CD4-positive, alpha-beta memory T cell (primary cell): ENCODE measurements at regions not wholly inside any gene's neighbourhood (a gene's known extent, or its start where the extent isn't known, plus 50 kb on each side); places are given as distances from the start of the nearest gene placed in this dataset.
A peak's percentile ranks its signal among the peaks of the same experiment; 100 is the strongest.

ENCODE experiments used
- CTCF ChIA-PET: fragments of 350-600 bp; sonication (Branson Sonifier 250); formaldehyde crosslinking; loops from one replicate; lab custom pipeline; 2021; ENCODE audit warnings: inconsistent platforms; ENCODE audit not compliant: partially characterized antibody; lab: Charles Lee
- POLR2A ChIA-PET: fragments of 350-600 bp; sonication (Branson Sonifier 250); formaldehyde crosslinking; loops from one replicate; lab custom pipeline; 2021; ENCODE audit not compliant: partially characterized antibody; lab: Charles Lee
- DNase-seq, 5 donors: peaks; one replicate each; pipeline versions ENCODE4 v3.0.0 to v3.0.0-alpha.2; 2020 to 2022; ENCODE audit warnings: mixed read lengths in 1 of 5
- H3K27ac ChIP-seq: one replicate; pipeline ENCODE4 v1.7.0; 2013; ENCODE audit warnings: low read depth, low read length
- H3K27me3 ChIP-seq: 2 replicates; pipeline ENCODE4 v1.7.0; 2013; ENCODE audit warnings: mild to moderate bottlenecking, low read length, moderate library complexity; ENCODE audit not compliant: insufficient read depth
- H3K36me3 ChIP-seq: 2 replicates; pipeline ENCODE4 v1.7.0; 2013; ENCODE audit warnings: mild to moderate bottlenecking, low read length, moderate library complexity; ENCODE audit not compliant: insufficient read depth
- H3K4me1 ChIP-seq: 2 replicates; pipeline ENCODE4 v1.7.0; 2013; ENCODE audit warnings: mild to moderate bottlenecking, low read length, moderate library complexity; ENCODE audit not compliant: insufficient read depth
- H3K4me3 ChIP-seq, 2 donors: one replicate each; pipeline ENCODE4 v1.7.0; 2013; ENCODE audit warnings: low read length in 2 of 2, mild to moderate bottlenecking in 1 of 2
- H3K9me3 ChIP-seq, 2 donors: one replicate each; pipeline ENCODE4 v1.7.0; 2013; ENCODE audit warnings: low read length in 2 of 2, control low read depth in 1 of 2; ENCODE audit not compliant: control insufficient read depth in 1 of 2
- H3K27ac Mint-ChIP-seq, 7 donors: one replicate each; pipeline ENCODE4 v1.8.0; 2020 to 2021; ENCODE audit warnings: mixed read lengths in 7 of 7, mild to moderate bottlenecking in 6 of 7, inconsistent platforms in 3 of 7, moderate library complexity in 3 of 7
- H3K27me3 Mint-ChIP-seq, 2 donors: one replicate each; pipeline ENCODE4 v1.8.0; 2020 to 2021; ENCODE audit warnings: mixed read lengths in 2 of 2
- H3K36me3 Mint-ChIP-seq, 2 donors: one replicate each; pipeline ENCODE4 v1.8.0; 2020 to 2021; ENCODE audit warnings: mixed read lengths in 2 of 2, inconsistent platforms in 1 of 2, mild to moderate bottlenecking in 1 of 2
- H3K4me1 Mint-ChIP-seq, 4 donors: one replicate each; pipeline ENCODE4 v1.8.0; 2020 to 2021; ENCODE audit warnings: mixed read lengths in 4 of 4, mild to moderate bottlenecking in 1 of 4
- H3K4me3 Mint-ChIP-seq, 8 donors: one replicate each; pipeline ENCODE4 v1.8.0; 2020 to 2021; ENCODE audit warnings: mixed read lengths in 8 of 8, mild to moderate bottlenecking in 7 of 8, moderate library complexity in 6 of 8, inconsistent platforms in 3 of 8
- H3K9me3 Mint-ChIP-seq, 8 donors: one replicate each; pipeline ENCODE4 v1.8.0; 2020 to 2021; ENCODE audit warnings: mixed read lengths in 8 of 8, mild to moderate bottlenecking in 5 of 8, inconsistent platforms in 3 of 8, moderate library complexity in 1 of 8
- intact Hi-C: fragments of 100-400 bp; cut with micrococcal nuclease; formaldehyde crosslinking; loops from one replicate; pipeline ENCODE4 v1.15.1; 2023

DNA sequence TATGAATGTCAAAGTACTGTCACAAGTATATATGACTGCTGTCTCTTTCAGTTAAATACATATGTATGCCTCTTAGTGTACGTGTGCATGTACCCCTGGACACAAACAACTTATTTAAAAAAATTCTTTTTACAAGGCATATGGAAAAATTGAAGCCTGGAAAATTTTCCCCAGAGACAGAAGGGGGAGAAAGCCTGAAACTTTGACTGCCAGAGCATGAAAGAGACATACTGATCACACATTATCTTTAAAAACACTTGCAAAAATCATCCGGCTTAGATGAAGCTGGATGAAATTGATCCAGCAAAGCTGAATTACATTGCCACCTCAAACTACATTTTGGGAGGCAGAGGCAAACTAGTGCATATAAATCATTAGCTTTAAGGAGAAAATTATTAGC lies 88.0 kb upstream of the NFIB start:
- ChIA-PET CTCF (no interaction called here), POLR2A (no interaction called here)
- DNase-seq: no peak
- no peaks in the 10 kb centered on the region for H3K36me3 ChIP-seq
- peaks cover 2% of the 10 kb centered on the region in 2 donors for H3K27me3 Mint-ChIP-seq
- no peaks in the 10 kb centered on the region for H3K4me1 Mint-ChIP-seq
- H3K36me3 Mint-ChIP-seq: no peaks in the 10 kb centered on the region
- peaks cover 0 to 3% (median 0%) of the 10 kb centered on the region in 8 donors for H3K9me3 Mint-ChIP-seq
- H3K27ac Mint-ChIP-seq: no peak overlapping the region
- no peaks in the 10 kb centered on the region for H3K4me1 ChIP-seq
- H3K27me3 ChIP-seq: no peaks in the 10 kb centered on the region
- no peak overlapping the region for H3K27ac ChIP-seq
- intact Hi-C loops: no loop called here
- no peak overlapping the region for H3K4me3 ChIP-seq
- H3K4me3 Mint-ChIP-seq: no peak overlapping the region
- no peaks in the 10 kb centered on the region for H3K9me3 ChIP-seq

DNA sequence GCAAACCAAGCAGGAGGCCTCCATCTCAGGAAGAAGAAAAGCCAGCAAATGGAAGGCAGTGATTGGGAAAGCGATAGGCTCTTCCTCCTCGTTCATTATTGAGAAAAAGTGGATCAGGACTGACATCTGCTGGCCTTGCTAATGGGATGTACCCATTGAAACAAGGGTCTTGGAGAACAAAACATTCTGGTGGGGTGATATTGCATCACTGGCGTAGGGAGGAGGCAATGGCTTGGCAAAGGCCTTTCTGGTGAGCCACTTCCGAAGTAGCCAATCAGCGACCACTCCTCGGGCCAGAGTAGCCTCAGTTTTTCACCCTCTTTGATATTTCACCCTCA lies 86.7 kb upstream of the NFIB start:
- Mint-ChIP-seq H3K4me3 (peak overlapping the region in 1 of 8 donors; percentile 21), H3K27me3 (peaks cover 2% of the 10 kb centered on the region in 2 donors), H3K36me3 (no peaks in the 10 kb centered on the region), H3K9me3 (peaks cover 0 to 3% (median 0%) of the 10 kb centered on the region in 8 donors), H3K27ac (no peak overlapping the region), H3K4me1 (no peaks in the 10 kb centered on the region)
- no peak for DNase-seq
- ChIA-PET CTCF (no interaction called here), POLR2A (no interaction called here)
- no peaks in the 10 kb centered on the region for H3K27me3 ChIP-seq
- no peaks in the 10 kb centered on the region for H3K9me3 ChIP-seq
- H3K4me1 ChIP-seq: no peaks in the 10 kb centered on the region
- H3K36me3 ChIP-seq: no peaks in the 10 kb centered on the region
- intact Hi-C loops: no loop called here
- no peak overlapping the region for H3K4me3 ChIP-seq
- no peak overlapping the region for H3K27ac ChIP-seq

DNA sequence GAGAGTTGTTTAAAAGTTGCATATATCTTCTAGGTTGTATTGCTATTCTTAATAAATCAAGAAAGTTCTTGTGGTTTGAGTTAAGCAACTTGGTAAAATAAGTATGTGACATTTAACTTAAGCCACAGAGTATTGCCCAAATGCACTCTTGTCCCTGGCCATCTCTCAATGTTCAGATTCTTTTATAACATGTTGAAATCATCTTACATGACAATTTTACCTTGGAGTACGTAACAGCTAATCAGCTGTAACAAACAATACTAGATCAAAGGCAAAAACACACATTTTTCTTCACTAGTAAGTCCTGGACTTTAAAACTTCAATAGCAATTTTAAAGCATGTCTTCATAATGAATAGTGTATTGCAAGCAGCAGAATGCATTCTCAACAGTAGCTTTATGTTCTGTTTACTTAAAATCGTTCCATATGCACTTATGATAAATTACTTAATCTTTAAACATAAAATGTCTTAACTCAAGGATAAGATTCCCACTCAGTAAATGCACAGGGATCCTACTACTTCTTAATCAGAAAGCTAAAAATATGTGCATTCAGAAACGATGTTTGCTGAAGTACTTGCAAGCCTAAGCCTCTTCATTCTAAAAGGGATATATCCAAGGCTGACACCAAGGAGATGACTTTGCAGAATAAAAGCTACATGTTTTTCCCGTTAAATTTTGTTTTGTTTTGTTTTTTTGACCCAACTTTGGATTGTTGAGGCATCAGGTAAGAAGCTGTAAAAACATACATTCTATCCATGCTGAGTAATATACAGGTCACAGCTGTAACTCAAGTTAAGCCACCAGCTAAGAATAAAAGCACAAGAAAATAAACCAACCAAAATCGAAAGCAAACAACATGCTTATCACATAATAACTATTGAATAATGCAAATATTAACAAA lies 86.1 kb upstream of the NFIB start:
- no peaks in the 10 kb centered on the region for H3K9me3 ChIP-seq
- intact Hi-C loops: no loop called here
- DNase-seq: no peak
- Mint-ChIP-seq H3K27me3 (peaks cover 2% of the 10 kb centered on the region in 2 donors), H3K27ac (no peak overlapping the region), H3K9me3 (peaks cover 0 to 3% (median 0%) of the 10 kb centered on the region in 8 donors), H3K4me1 (no peaks in the 10 kb centered on the region), H3K4me3 (peak overlapping the region in 1 of 8 donors; percentile 21), H3K36me3 (no peaks in the 10 kb centered on the region)
- H3K27ac ChIP-seq: no peak overlapping the region
- H3K4me3 ChIP-seq: no peak overlapping the region
- no peaks in the 10 kb centered on the region for H3K36me3 ChIP-seq
- no peaks in the 10 kb centered on the region for H3K4me1 ChIP-seq
- CTCF ChIA-PET: no interaction called here
- POLR2A ChIA-PET: no interaction called here
- H3K27me3 ChIP-seq: no peaks in the 10 kb centered on the region

DNA sequence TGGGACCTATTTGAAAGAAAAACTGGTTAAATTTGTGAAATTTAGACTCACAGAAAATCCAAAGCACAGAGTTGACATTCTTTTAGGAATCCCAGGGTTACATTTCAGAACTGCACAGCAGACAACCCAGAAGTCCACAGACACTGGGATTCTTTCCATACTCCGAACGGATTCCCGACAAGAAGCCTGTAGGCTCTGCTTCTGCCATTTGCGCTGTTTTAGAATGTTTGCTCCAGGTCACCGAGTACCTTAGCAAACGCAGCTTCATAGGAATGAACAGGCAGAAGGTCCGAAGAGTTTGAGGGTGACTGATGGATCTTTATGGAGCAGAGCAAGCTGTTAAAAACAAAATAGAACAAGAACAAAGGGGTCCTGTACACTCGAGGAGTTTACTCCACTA lies 84.5 kb upstream of the NFIB start:
- Mint-ChIP-seq H3K4me3 (no peak overlapping the region), H3K27ac (no peak overlapping the region), H3K9me3 (peaks cover 0 to 3% (median 0%) of the 10 kb centered on the region in 8 donors), H3K4me1 (no peaks in the 10 kb centered on the region), H3K36me3 (no peaks in the 10 kb centered on the region), H3K27me3 (peaks cover 2% of the 10 kb centered on the region in 2 donors)
- Histone ChIP-seq H3K4me3 (no peak overlapping the region), H3K27ac (no peak overlapping the region), H3K4me1 (no peaks in the 10 kb centered on the region), H3K9me3 (no peaks in the 10 kb centered on the region), H3K36me3 (no peaks in the 10 kb centered on the region), H3K27me3 (no peaks in the 10 kb centered on the region)
- CTCF ChIA-PET: interaction anchor here (0.8 kb wide), 1 partner anchor 31 kb away, joined by 3 read pairs; no protein-coding TSS in a partner anchor
- no peak for DNase-seq
- POLR2A ChIA-PET: no interaction called here
- intact Hi-C loops: no loop called here

DNA sequence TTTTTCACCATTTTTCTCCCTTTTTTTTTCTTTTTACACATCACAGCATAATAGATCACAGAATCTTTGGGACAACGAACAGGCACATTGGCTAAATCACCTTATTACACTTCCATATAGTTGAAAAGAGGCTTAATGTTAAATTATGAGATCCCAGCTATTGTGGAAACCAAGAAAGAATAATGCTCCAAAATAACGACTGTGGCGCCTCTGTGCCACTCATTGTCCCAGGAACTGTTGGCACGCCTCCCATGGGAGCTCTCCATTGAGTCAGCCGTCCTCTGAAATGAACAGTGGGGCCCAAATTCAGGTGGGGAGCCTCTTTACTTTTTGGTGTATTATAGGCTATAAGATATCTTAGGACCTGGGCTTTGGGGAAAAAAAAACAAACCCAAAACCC lies 82.2 kb upstream of the NFIB start:
- Mint-ChIP-seq H3K4me1 (no peaks in the 10 kb centered on the region), H3K27ac (no peak overlapping the region), H3K36me3 (no peaks in the 10 kb centered on the region), H3K27me3 (peaks cover under 1 to 2% of the 10 kb centered on the region in 2 donors), H3K9me3 (peaks cover 0 to 3% (median under 1%) of the 10 kb centered on the region in 8 donors), H3K4me3 (no peak overlapping the region)
- ChIA-PET POLR2A (no interaction called here), CTCF (no interaction called here)
- Histone ChIP-seq H3K9me3 (no peaks in the 10 kb centered on the region), H3K4me3 (no peak overlapping the region), H3K27ac (no peak overlapping the region), H3K4me1 (no peaks in the 10 kb centered on the region), H3K27me3 (no peaks in the 10 kb centered on the region), H3K36me3 (no peaks in the 10 kb centered on the region)
- DNase-seq: no peak
- intact Hi-C loops: no loop called here

DNA sequence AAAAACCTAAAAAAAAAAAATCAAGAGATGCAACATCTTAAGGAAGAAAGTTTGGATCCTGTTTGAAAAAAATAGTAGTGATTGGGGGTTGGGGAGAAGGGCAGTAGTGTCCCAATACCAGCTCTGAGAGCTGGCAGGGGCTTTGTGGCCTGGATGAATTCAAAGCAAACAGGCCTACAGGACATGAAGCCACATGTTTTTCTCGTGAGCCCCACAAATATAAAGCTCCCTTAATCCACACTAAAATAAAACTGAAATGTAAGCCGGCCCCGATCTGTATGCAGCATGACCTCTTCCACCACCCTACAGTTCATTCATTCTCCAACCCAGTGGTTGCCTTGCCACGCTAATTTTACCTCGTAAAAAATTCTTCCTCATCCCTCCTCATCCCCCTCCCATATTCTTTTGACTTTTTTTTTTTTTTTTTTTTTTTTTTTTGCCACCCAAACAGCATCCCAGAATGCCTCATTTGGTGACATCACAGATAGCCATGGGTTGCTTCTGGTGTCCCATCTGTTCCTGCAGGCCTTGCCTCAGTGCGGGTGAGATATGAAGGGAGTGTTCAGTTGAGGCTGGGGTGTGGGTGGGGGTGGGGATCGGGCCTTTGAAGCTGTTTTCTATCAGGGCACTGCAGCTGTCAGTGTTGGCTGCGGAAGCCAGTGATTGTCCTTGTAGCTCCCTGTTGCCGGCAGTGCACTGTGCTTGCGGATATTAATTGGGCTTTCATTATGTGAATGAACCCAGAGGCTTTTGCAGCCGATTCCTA lies 81.6 kb upstream of the NFIB start:
- DNase-seq: no peak
- Mint-ChIP-seq H3K27ac (no peak overlapping the region), H3K4me1 (no peaks in the 10 kb centered on the region), H3K4me3 (no peak overlapping the region), H3K36me3 (no peaks in the 10 kb centered on the region), H3K9me3 (peaks cover 0 to 3% (median under 1%) of the 10 kb centered on the region in 8 donors), H3K27me3 (peaks cover 0 to 2% of the 10 kb centered on the region in 2 donors)
- H3K36me3 ChIP-seq: no peaks in the 10 kb centered on the region
- CTCF ChIA-PET: interaction anchor here (0.6 kb wide), 1 partner anchor 14 kb away, joined by 3 read pairs; no protein-coding TSS in a partner anchor
- intact Hi-C loops: no loop called here
- H3K27ac ChIP-seq: no peak overlapping the region
- no peaks in the 10 kb centered on the region for H3K9me3 ChIP-seq
- H3K27me3 ChIP-seq: no peaks in the 10 kb centered on the region
- no peak overlapping the region for H3K4me3 ChIP-seq
- H3K4me1 ChIP-seq: no peaks in the 10 kb centered on the region
- POLR2A ChIA-PET: no interaction called here

DNA sequence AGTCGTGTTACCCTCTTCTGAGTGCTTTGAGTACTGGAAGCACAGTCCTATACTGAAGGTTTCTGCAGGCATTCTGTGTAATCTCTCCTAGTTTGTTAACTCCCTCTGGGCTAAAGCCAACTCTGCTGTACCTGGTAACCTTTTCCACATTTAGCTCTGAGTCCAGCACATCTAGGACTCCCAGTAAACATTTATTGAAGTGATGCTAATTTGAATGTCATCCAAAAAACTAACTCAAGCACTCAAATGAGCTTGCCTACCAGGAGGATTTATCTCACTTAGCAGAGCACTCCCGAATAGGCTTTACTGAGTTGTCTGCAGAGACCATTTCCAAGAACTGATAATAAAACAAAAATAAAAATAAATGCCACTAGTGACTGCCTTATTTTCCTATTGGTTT lies 79.5 kb upstream of the NFIB start:
- H3K9me3 Mint-ChIP-seq: peaks cover 0 to 2% (median 0%) of the 10 kb centered on the region in 8 donors
- Histone ChIP-seq H3K27ac (no peak overlapping the region), H3K4me3 (no peak overlapping the region), H3K27me3 (no peaks in the 10 kb centered on the region), H3K36me3 (no peaks in the 10 kb centered on the region), H3K4me1 (no peaks in the 10 kb centered on the region), H3K9me3 (no peaks in the 10 kb centered on the region)
- ChIA-PET CTCF (no interaction called here), POLR2A (no interaction called here)
- DNase-seq: no peak
- no peaks in the 10 kb centered on the region for H3K4me1 Mint-ChIP-seq
- H3K36me3 Mint-ChIP-seq: no peaks in the 10 kb centered on the region
- H3K4me3 Mint-ChIP-seq: no peak overlapping the region
- no peaks in the 10 kb centered on the region for H3K27me3 Mint-ChIP-seq
- intact Hi-C loops: no loop called here
- H3K27ac Mint-ChIP-seq: no peak overlapping the region
